ENCODE measurements at regions not wholly inside any gene's neighbourhood (a gene's known extent, or its start where the extent isn't known, plus 50 kb on each side); places are given as distances from the start of the nearest gene placed in this dataset.

- no peak for DNase-seq
These were observed 62.5 kb upstream of the NRP1 start for GRCh38 chr10:33396938-33397337.

- DNase-seq = no peak
These were observed 61.8 kb upstream of the NRP1 start for GRCh38 chr10:33396279-33396678.

- DNase-seq = no peak
These were observed 60.7 kb upstream of the NRP1 start for GRCh38 chr10:33395201-33395600.

- no peak for DNase-seq
These were observed 58.2 kb upstream of the NRP1 start for GRCh38 chr10:33392706-33393105.

GRCh38 chr10:33391611-33392465, 57.4 kb upstream of the NRP1 start:
- no peak for DNase-seq

- DNase-seq = no peak
These were observed 55.6 kb upstream of the NRP1 start for GRCh38 chr10:33390046-33390445.

- no peak for DNase-seq
These were observed 54.3 kb upstream of the NRP1 start for GRCh38 chr10:33388785-33389184.

- DNase-seq = no peak
These were observed 53.9 kb upstream of the NRP1 start for GRCh38 chr10:33388382-33388781.

GRCh38 chr10:33387720-33388119, 53.3 kb upstream of the NRP1 start:
- no peak for DNase-seq

GRCh38 chr10:33386926-33387325, 52.5 kb upstream of the NRP1 start:
- DNase-seq = no peak

- DNase-seq = no peak
These were observed 51.2 kb upstream of the NRP1 start for GRCh38 chr10:33385686-33386085.

GRCh38 chr10:33385015-33385414, 50.5 kb upstream of the NRP1 start:
- no peak for DNase-seq
